Endothelial cell (in vitro differentiated cells): ENCODE measurements at regions not wholly inside any gene's neighbourhood (a gene's known extent, or its start where the extent isn't known, plus 50 kb on each side); places are given as distances from the start of the nearest gene placed in this dataset.

ENCODE experiments used
- DNase-seq: peaks from one replicate; pipeline ENCODE4 v3.0.0; 2021; ENCODE audit warnings: low spot score
- H3K27ac Mint-ChIP-seq: one replicate; pipeline ENCODE4 v1.8.0; 2021; ENCODE audit warnings: mixed read lengths, inconsistent platforms; ENCODE audit not compliant: unreplicated experiment
- H3K27me3 Mint-ChIP-seq: one replicate; pipeline ENCODE4 v1.8.0; 2021; ENCODE audit warnings: mild to moderate bottlenecking, moderate library complexity, mixed read lengths, inconsistent platforms; ENCODE audit not compliant: unreplicated experiment
- H3K36me3 Mint-ChIP-seq: one replicate; pipeline ENCODE4 v1.8.0; 2021; ENCODE audit warnings: mild to moderate bottlenecking, low read depth, mixed read lengths, inconsistent platforms; ENCODE audit not compliant: unreplicated experiment
- H3K4me1 Mint-ChIP-seq: one replicate; pipeline ENCODE4 v1.8.0; 2021; ENCODE audit warnings: mild to moderate bottlenecking, mixed read lengths, inconsistent platforms; ENCODE audit not compliant: unreplicated experiment
- H3K4me3 Mint-ChIP-seq: one replicate; pipeline ENCODE4 v1.8.0; 2021; ENCODE audit warnings: mild to moderate bottlenecking, mixed read lengths, inconsistent platforms; ENCODE audit not compliant: unreplicated experiment
- H3K9me3 Mint-ChIP-seq: one replicate; pipeline ENCODE4 v1.8.0; 2021; ENCODE audit warnings: mixed read lengths, inconsistent platforms; ENCODE audit not compliant: unreplicated experiment
- TF ChIP-seq, protein P1 (sequence below): fragments of 200-600 bp; sonication (generic); IDR thresholded peaks from one replicate; pipeline ENCODE4 v1.5.0; 2021; ENCODE audit warnings: antibody characterized with exemption; ENCODE audit not compliant: unreplicated experiment

DNA sequence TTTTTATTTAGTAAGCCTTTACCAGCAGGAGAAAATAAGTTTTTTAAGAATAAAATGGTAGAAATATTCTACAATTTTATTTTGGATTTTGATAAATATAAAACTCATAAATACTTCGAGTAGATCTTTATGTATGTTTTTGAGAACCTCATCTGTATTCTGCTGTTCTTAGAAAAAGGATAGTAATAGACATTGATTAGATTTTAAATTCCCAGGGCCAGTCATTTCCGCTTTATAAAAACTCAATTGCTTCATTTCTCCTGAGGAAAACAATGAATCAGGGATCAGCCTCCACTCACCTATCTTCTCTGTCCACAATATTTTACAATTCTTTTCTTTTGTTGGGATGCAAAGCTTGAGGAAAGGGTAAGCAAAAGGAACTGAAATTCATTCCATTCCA, 1983.5 kb upstream of the C9orf72 start:
- H3K27me3 Mint-ChIP-seq: no peaks in the 10 kb centered on the region
- no peak overlapping the region for H3K27ac Mint-ChIP-seq
- no peak overlapping the region for H3K4me3 Mint-ChIP-seq
- H3K36me3 Mint-ChIP-seq: no peaks in the 10 kb centered on the region
- peaks cover 4% of the 10 kb centered on the region for H3K9me3 Mint-ChIP-seq
- H3K4me1 Mint-ChIP-seq: no peaks in the 10 kb centered on the region
- DNase-seq: no peak
- TF ChIP-seq, protein P1, sequence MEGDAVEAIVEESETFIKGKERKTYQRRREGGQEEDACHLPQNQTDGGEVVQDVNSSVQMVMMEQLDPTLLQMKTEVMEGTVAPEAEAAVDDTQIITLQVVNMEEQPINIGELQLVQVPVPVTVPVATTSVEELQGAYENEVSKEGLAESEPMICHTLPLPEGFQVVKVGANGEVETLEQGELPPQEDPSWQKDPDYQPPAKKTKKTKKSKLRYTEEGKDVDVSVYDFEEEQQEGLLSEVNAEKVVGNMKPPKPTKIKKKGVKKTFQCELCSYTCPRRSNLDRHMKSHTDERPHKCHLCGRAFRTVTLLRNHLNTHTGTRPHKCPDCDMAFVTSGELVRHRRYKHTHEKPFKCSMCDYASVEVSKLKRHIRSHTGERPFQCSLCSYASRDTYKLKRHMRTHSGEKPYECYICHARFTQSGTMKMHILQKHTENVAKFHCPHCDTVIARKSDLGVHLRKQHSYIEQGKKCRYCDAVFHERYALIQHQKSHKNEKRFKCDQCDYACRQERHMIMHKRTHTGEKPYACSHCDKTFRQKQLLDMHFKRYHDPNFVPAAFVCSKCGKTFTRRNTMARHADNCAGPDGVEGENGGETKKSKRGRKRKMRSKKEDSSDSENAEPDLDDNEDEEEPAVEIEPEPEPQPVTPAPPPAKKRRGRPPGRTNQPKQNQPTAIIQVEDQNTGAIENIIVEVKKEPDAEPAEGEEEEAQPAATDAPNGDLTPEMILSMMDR: no peak

DNA sequence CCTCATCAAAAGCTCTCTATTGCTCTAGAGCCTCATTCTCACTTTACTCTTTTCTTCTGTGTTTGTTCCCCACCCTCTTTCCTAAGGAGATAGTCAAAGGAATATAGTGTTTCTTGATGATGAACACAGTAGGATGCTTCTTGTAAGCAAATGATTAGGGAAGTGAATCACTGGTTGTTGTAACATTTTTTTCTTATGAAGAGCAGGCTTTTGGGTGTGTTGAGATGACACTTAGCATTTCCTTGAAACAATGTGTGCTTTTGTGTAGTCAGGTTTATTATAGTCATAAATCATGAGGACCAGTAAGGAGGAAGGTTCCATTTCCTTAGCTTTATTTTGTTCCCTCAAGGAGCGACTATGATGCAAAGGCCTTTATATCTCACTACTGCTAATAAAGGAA, 1991.3 kb upstream of the C9orf72 start:
- TF ChIP-seq, protein P1: no peak
- no peak for DNase-seq
- H3K27me3 Mint-ChIP-seq: peaks cover 1% of the 10 kb centered on the region
- no peaks in the 10 kb centered on the region for H3K9me3 Mint-ChIP-seq
- H3K27ac Mint-ChIP-seq: no peak overlapping the region
- H3K36me3 Mint-ChIP-seq: no peaks in the 10 kb centered on the region
- H3K4me1 Mint-ChIP-seq: no peaks in the 10 kb centered on the region
- H3K4me3 Mint-ChIP-seq: no peak overlapping the region

DNA sequence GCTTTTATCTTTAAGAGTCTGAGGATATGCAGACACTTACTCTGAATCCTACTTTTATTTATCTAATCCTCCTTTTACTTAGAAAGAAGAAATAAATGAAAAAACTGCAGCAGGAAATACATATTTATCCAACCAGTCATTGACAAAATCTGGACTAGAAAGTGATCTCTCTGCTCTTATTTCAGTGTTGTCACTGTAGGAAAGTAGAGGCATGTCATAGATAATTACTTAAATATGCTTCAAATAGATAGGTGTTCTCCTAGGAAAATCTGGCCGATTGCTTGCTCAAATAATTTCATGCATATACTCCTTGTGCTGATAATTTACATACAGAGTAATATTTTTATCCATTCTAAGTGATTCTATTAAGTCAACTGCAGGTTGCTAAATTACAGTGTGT, 2001.9 kb upstream of the C9orf72 start:
- Mint-ChIP-seq H3K9me3 (no peaks in the 10 kb centered on the region), H3K27ac (no peak overlapping the region), H3K4me3 (no peak overlapping the region), H3K27me3 (no peaks in the 10 kb centered on the region), H3K4me1 (no peaks in the 10 kb centered on the region), H3K36me3 (no peaks in the 10 kb centered on the region)
- TF ChIP-seq, protein P1: no peak
- DNase-seq: no peak

DNA sequence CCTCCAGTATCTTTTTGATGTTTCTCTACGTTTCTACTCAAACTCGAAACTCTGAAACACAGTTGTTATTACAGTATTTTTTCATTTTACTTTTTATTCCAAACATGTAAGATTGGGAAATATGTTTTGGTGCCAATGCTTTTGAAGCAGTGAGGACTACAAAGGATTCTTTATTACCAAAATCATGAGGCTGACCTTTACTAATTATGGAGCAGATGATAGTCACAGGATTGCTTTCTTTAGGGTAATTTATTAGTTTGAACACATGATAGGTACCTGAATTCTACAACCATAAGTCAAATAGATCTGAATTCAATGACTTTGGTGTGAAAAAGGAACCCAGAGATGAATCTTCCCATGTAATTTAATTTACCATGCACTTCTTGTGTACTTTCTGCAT, 2015.1 kb upstream of the C9orf72 start:
- Mint-ChIP-seq H3K9me3 (no peaks in the 10 kb centered on the region), H3K27ac (no peak overlapping the region), H3K36me3 (no peaks in the 10 kb centered on the region), H3K4me1 (no peaks in the 10 kb centered on the region), H3K27me3 (no peaks in the 10 kb centered on the region), H3K4me3 (no peak overlapping the region)
- no peak for DNase-seq
- TF ChIP-seq, protein P1: no peak

DNA sequence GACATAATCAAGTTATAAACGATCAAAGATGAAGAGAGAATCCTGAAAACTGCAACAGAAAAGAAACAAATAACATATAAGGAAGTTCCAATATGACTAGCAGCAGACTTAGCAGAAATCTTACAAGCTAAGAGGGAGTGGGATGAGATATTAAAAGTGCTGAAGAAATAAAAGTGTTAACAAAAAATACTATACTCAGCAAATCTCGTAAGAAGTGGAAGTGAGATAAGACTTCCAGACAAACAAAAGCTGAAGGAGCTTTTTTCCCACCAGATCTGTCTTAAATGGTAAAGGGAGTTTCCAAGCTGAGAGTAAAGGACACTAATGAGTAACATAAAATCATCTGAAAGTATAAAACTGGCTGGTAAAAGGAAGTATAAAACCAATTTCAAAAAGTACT, 2036.0 kb upstream of the C9orf72 start:
- Mint-ChIP-seq H3K36me3 (no peaks in the 10 kb centered on the region), H3K4me3 (no peak overlapping the region), H3K9me3 (no peaks in the 10 kb centered on the region), H3K27ac (no peak overlapping the region), H3K27me3 (no peaks in the 10 kb centered on the region), H3K4me1 (no peaks in the 10 kb centered on the region)
- TF ChIP-seq, protein P1: no peak
- no peak for DNase-seq
